ENCODE measurements at regions not wholly inside any gene's neighbourhood (a gene's known extent, or its start where the extent isn't known, plus 50 kb on each side); places are given as distances from the start of the nearest gene placed in this dataset.

DNA sequence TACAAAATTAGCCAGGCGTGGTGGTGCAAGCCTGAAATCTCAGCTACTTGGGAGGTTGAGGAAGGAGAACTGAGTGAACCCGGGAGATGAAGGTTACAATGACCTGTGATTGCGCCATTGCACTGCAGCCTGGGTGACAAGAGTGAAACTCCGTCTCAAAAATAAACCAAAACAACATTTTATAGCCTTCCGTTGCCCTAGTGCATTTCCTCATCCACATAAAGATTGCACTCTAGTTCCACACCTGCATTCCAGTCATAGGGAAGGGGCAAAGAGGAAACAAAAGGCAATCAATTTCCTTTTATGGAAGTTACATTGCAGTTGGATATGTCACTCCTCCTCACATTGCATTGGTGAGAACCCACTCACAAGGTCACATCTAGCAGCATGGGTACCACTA lies 182.7 kb upstream of the ARG1 start:
- H3K27me3 ChIP-seq (ENCODE audit: control insufficient read depth, insufficient read depth, low read length): no peaks in the 10 kb centered on the region
- no peaks in the 10 kb centered on the region for H3K9me3 ChIP-seq (ENCODE audit: control insufficient read depth in 2 of 3, insufficient read depth in 1 of 3, low read length in 3 of 3)
- no peaks in the 10 kb centered on the region for H3K36me3 ChIP-seq (ENCODE audit: control insufficient read depth in 2 of 3, insufficient read depth in 3 of 3, low read length in 3 of 3)
- no peak overlapping the region for H3K27ac ChIP-seq (ENCODE audit: low read depth in 2 of 2, low read length in 2 of 2)
- H3K9ac ChIP-seq (ENCODE audit: low read length in 3 of 3): no peak overlapping the region
- no peak for DNase-seq
- no peak for FAIRE-seq
- intact Hi-C loops (cut with DNase I): no loop called here
- no peak overlapping the region for H3K4me3 ChIP-seq (ENCODE audit: low read length in 3 of 3)
- TF ChIP-seq, protein P1, sequence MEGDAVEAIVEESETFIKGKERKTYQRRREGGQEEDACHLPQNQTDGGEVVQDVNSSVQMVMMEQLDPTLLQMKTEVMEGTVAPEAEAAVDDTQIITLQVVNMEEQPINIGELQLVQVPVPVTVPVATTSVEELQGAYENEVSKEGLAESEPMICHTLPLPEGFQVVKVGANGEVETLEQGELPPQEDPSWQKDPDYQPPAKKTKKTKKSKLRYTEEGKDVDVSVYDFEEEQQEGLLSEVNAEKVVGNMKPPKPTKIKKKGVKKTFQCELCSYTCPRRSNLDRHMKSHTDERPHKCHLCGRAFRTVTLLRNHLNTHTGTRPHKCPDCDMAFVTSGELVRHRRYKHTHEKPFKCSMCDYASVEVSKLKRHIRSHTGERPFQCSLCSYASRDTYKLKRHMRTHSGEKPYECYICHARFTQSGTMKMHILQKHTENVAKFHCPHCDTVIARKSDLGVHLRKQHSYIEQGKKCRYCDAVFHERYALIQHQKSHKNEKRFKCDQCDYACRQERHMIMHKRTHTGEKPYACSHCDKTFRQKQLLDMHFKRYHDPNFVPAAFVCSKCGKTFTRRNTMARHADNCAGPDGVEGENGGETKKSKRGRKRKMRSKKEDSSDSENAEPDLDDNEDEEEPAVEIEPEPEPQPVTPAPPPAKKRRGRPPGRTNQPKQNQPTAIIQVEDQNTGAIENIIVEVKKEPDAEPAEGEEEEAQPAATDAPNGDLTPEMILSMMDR (IDR thresholded peaks at IDR 0.05; ENCODE audit: borderline replicate concordance, extremely low read depth, insufficient read depth): no peak
- H3K4me1 ChIP-seq (ENCODE audit: control insufficient read depth in 2 of 3, insufficient read depth in 2 of 3, low read depth in 1 of 3, low read length in 3 of 3): no peaks in the 10 kb centered on the region

DNA sequence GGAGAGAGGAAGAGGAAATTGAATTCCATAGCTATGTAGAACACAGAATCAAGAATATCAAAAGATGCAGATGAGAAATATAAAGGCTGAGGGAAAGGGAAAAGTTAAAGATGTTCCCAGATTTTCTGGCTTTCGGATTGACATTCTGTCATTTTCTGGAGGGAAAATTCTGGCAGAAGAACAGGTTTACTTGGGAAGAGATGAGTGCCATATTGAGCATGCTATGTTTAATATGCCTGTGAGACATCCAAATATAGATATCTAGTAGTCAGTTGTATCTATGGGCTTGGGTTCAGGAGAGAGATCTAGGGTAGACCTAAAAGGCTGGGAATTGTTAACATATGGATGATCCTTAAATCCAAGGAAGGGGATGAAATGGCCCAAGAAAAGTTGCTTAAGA lies 181.9 kb upstream of the ARG1 start:
- Histone ChIP-seq H3K36me3 (ENCODE audit: control insufficient read depth in 2 of 3, insufficient read depth in 3 of 3, low read length in 3 of 3) (no peaks in the 10 kb centered on the region), H3K27ac (ENCODE audit: low read depth in 2 of 2, low read length in 2 of 2) (no peak overlapping the region), H3K9me3 (ENCODE audit: control insufficient read depth in 2 of 3, insufficient read depth in 1 of 3, low read length in 3 of 3) (no peaks in the 10 kb centered on the region), H3K4me1 (ENCODE audit: control insufficient read depth in 2 of 3, insufficient read depth in 2 of 3, low read depth in 1 of 3, low read length in 3 of 3) (no peaks in the 10 kb centered on the region), H3K4me3 (ENCODE audit: low read length in 3 of 3) (no peak overlapping the region), H3K9ac (ENCODE audit: low read length in 3 of 3) (no peak overlapping the region), H3K27me3 (ENCODE audit: control insufficient read depth, insufficient read depth, low read length) (no peaks in the 10 kb centered on the region)
- TF ChIP-seq, protein P1 (IDR thresholded peaks at IDR 0.05; ENCODE audit: borderline replicate concordance, extremely low read depth, insufficient read depth): no peak
- FAIRE-seq (no peak), DNase-seq (no peak)
- intact Hi-C loops (cut with DNase I): no loop called here

DNA sequence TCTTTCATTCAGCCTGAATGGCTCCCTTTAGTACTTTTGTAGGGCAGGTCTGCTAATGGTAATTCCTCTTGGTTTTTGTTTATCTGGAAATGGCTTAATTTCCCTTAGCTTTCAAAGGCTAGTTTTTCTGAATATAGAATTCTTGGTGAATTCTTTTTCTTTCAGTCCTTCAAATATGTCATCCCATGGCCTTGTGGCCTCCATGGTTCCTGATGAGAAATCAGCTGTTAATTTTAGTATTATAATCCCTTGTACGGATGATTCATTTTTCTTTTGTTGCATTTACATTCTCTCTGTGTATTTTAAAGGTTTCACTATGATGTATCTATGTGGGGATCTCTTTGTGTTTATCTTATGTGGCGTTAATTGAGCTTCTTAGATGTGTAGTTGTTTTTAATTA lies 179.6 kb upstream of the ARG1 start:
- TF ChIP-seq, protein P1 (IDR thresholded peaks at IDR 0.05; ENCODE audit: borderline replicate concordance, extremely low read depth, insufficient read depth): no peak
- intact Hi-C loops (cut with DNase I): no loop called here
- Histone ChIP-seq H3K4me3 (ENCODE audit: low read length in 3 of 3) (no peak overlapping the region), H3K36me3 (ENCODE audit: control insufficient read depth in 2 of 3, insufficient read depth in 3 of 3, low read length in 3 of 3) (no peaks in the 10 kb centered on the region), H3K27me3 (ENCODE audit: control insufficient read depth, insufficient read depth, low read length) (no peaks in the 10 kb centered on the region), H3K9ac (ENCODE audit: low read length in 3 of 3) (no peak overlapping the region), H3K9me3 (ENCODE audit: control insufficient read depth in 2 of 3, insufficient read depth in 1 of 3, low read length in 3 of 3) (no peaks in the 10 kb centered on the region), H3K4me1 (ENCODE audit: control insufficient read depth in 2 of 3, insufficient read depth in 2 of 3, low read depth in 1 of 3, low read length in 3 of 3) (no peaks in the 10 kb centered on the region), H3K27ac (ENCODE audit: low read depth in 2 of 2, low read length in 2 of 2) (no peak overlapping the region)
- DNase-seq (no peak), FAIRE-seq (no peak)

DNA sequence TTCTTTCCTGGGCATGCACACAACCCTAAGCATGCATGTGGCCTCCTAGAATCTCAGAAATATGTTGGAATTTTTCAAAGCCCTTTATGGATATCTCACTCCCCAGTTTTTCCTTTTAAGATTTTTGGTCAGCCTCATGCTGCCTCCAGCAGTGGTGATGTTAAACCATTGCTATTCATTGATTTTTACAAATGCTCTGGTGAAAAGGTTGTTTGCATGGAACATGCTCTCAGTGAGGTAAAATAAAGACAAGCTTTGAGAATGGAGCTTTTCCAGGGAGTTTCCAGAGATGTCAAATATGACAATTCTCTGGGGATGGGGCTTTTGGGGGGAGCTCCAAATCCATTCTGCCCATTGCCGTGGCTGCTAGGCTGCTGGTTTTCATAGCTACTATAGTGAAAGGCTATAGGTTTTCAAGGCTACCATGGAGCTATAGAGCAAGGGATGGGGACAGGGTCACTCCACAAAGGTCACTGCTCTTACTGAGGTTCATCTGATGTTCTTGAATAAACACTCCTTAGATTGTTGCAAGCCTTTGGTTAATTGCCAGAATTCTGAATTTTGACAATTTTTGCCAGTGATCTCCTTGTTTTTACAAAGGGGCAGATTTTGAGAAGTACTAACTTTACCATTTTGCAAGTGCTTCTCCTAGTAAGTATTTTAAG lies 178.1 kb upstream of the ARG1 start:
- Histone ChIP-seq H3K36me3 (ENCODE audit: control insufficient read depth in 2 of 3, insufficient read depth in 3 of 3, low read length in 3 of 3) (no peaks in the 10 kb centered on the region), H3K9ac (ENCODE audit: low read length in 3 of 3) (no peak overlapping the region), H3K27ac (ENCODE audit: low read depth in 2 of 2, low read length in 2 of 2) (no peak overlapping the region), H3K9me3 (ENCODE audit: control insufficient read depth in 2 of 3, insufficient read depth in 1 of 3, low read length in 3 of 3) (no peaks in the 10 kb centered on the region), H3K4me3 (ENCODE audit: low read length in 3 of 3) (no peak overlapping the region), H3K4me1 (ENCODE audit: control insufficient read depth in 2 of 3, insufficient read depth in 2 of 3, low read depth in 1 of 3, low read length in 3 of 3) (no peaks in the 10 kb centered on the region), H3K27me3 (ENCODE audit: control insufficient read depth, insufficient read depth, low read length) (no peaks in the 10 kb centered on the region)
- FAIRE-seq (no peak), DNase-seq (no peak)
- intact Hi-C loops (cut with DNase I): no loop called here
- TF ChIP-seq, protein P1 (IDR thresholded peaks at IDR 0.05; ENCODE audit: borderline replicate concordance, extremely low read depth, insufficient read depth): no peak
